GM12801 (cell line): ENCODE measurements at regions not wholly inside any gene's neighbourhood (a gene's known extent, or its start where the extent isn't known, plus 50 kb on each side); places are given as distances from the start of the nearest gene placed in this dataset.

ENCODE experiments used
- TF ChIP-seq, protein P1 (sequence below): IDR thresholded peaks from one replicate; pipeline ENCODE4 v1.5.1; 2011; ENCODE audit warnings: control low read depth; ENCODE audit not compliant: insufficient read length; ENCODE audit errors: extremely low read depth

DNA sequence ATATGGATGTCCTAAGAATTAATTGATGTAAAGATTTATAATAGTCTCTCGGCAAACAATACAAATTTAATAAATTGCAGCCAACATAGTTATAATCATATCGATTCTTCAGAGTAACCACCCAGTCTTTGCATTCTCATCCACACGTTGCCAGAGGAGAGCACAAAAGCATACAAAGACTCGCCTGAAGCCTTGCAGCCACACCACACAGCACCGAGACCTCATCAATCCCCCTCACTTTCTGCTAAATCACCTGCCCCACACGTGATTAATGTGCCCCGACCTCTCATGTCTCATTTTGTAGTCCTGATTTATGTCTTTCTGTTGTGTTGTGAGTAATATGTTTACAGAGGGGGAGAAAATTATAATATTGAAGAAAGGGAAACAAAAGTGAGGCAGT, 510.4 kb downstream of the TRIML1 start:
- TF ChIP-seq, protein P1, sequence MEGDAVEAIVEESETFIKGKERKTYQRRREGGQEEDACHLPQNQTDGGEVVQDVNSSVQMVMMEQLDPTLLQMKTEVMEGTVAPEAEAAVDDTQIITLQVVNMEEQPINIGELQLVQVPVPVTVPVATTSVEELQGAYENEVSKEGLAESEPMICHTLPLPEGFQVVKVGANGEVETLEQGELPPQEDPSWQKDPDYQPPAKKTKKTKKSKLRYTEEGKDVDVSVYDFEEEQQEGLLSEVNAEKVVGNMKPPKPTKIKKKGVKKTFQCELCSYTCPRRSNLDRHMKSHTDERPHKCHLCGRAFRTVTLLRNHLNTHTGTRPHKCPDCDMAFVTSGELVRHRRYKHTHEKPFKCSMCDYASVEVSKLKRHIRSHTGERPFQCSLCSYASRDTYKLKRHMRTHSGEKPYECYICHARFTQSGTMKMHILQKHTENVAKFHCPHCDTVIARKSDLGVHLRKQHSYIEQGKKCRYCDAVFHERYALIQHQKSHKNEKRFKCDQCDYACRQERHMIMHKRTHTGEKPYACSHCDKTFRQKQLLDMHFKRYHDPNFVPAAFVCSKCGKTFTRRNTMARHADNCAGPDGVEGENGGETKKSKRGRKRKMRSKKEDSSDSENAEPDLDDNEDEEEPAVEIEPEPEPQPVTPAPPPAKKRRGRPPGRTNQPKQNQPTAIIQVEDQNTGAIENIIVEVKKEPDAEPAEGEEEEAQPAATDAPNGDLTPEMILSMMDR = no peak

DNA sequence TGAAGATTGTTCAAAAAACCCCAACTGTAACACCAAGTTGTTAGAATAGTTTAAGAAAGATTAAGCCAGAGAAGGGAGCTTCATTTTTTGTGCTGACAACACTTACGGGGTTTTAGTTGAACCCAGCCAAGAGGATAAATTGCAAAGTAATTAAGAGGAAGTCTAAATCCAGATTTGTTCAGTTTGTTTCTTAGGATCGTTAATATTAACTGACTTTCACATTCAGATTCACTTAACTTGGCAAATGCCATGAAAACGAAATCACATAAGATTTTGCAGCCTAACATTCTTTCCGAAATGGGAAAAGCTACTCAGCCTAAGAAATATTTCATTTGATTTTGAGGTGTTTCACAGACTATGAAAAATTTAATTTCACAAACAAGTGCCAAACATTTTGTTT, 511.3 kb downstream of the TRIML1 start:
- TF ChIP-seq, protein P1 = no peak

DNA sequence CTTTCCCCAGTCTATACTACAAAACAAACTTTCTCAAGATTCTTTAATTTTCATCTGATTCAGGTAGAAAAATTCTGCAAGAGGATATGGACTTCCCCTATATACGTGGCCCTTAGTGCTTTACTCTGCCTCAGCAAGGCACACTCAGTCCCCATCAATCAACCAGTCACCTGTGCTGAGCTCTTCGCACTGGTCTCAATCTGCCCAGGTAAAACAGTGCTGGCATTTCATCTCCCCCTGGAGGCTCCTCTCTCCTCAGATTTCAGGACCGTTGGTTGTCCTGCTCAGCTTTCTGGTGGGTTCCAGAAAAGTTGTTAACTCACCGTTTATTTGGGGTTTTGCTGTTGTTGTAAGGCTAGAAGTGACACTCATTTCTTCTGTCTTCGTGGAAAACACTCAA, 518.1 kb downstream of the TRIML1 start:
- TF ChIP-seq, protein P1 = no peak

DNA sequence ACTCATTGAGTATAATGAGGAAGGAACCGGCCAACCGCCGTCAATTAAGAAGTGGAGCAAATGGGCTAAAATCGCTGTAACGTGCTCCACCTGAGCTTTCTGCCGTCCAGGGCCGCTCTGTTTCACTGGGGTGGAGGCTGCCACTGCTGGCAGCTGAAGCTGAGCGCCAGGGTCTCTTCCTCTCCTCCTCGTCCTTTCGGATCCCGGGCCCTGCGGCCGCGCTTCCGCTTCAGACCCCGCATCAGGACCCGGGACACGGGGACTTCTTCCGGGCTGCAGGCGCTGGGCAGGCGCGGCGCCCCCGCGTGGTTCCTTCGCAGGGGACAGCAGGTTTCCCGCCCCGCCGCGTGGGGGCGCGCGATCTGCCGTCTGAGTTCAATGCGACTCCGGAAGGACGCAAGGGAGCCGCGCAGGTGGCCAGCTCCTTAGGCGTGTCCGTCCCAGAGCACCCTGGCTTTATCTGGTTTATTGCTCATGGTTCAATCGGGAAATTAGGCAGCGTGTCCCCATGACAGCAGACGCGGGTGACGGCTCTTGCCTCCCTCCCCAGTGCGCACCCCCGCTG, 519.8 kb downstream of the TRIML1 start:
- TF ChIP-seq, protein P1 = no peak

DNA sequence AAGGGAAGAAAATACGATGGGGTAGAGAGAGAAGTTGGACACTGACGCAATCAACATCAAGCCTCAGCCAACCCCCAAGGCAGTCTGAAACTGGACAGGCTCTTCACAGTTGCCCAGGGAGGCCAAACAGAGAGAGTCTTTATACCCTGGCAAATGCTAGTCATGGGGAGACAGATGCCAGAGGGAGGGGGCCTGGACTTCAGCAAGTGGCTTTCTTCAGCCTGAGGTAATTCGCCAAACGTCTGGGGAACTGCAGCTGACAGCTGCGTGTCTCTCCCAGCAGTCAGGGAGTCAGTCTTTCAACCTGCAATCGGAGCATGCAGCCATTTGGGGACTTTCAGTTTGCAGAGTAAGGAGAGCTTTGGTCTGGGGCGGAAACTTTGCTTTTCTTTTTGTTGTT, 521.6 kb downstream of the TRIML1 start:
- TF ChIP-seq, protein P1 = no peak

DNA sequence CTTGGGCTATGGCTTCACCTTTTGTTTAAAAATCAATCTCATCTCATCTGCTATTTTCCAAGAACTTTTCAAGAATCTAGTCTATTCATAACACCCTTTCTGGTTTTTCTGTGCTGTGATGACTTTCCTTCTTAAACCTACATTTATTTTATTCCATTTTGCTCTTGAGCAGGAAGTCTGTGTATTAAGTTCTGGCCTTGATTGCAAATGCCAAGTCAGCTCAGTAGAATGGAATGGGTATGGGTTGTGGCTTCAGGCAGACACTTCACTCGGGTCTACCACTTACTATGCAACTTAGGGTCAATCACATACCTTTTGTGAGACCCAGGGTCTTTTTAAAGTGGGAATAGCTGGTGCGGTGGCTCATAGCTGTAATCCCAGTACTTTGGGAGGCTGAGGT, 522.3 kb downstream of the TRIML1 start:
- TF ChIP-seq, protein P1 = no peak

DNA sequence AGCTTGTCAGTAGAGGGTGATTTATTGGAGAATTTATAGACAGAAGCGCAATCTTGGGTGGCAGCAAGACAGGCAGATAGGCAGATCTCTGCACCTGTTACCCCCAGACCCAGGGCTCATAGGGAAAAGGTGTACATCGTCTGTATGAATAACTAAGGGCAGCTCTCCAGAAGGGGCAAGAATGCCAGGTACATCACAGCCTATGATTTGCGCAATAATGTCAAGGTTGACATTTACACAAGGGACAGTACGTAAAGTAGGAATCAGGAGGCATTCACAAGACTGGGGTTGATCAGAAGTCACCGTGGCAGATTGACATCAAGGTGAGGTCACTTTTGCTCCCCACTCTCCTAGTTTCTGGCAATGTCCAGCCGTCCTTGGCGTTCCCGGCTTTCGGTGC, 524.1 kb downstream of the TRIML1 start:
- TF ChIP-seq, protein P1 = no peak
